Neural progenitor cell (in vitro differentiated cells): ENCODE measurements at regions not wholly inside any gene's neighbourhood (a gene's known extent, or its start where the extent isn't known, plus 50 kb on each side); places are given as distances from the start of the nearest gene placed in this dataset.

ENCODE experiments used
- CTCF ChIP-seq: fragments of 200-600 bp; sonication (generic); IDR thresholded peaks from 2 replicates; pipeline ENCODE4 v1.5.1; 2017; ENCODE audit warnings: antibody characterized with exemption, mild to moderate bottlenecking
- EZH2 ChIP-seq: fragments of 200-600 bp; sonication (generic); IDR thresholded peaks from 2 replicates; pipeline ENCODE4 v1.6.1; 2017; ENCODE audit warnings: antibody characterized with exemption, mild to moderate bottlenecking, moderate library complexity

DNA sequence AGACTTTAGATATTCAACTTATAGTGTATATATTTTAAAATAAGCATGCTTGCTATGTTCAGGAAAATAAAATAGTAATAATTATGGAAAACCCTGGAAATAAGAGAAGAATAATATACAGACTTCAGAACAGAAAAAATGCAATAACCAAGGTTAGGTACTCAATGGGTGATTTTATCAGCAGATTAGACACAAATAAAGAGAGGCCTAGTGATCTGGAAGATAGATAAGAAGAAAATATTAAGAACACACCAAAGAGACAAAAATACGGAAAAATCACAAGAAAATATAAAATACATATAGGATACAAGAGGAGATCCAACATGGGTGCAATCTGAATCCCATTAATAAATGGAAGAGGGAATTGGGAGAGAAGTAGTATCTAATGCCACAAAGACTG lies 1348.5 kb upstream of the WWC1 start:
- TF ChIP-seq CTCF (no peak), EZH2 (no peak)
